NCI-H345 treated with DMSO at 0.1 percent for 48 hours (cell line): ENCODE measurements at regions not wholly inside any gene's neighbourhood (a gene's known extent, or its start where the extent isn't known, plus 50 kb on each side); places are given as distances from the start of the nearest gene placed in this dataset.

ENCODE experiments used
- DNase-seq: peaks from one replicate; lab custom pipeline; 2025; ENCODE audit not compliant: unreplicated experiment; lab: John Stamatoyannopoulos, UW

GRCh38 chr16:51035711-51036110, 115.4 kb downstream of the SALL1 start:
- DNase-seq = no peak

DNA sequence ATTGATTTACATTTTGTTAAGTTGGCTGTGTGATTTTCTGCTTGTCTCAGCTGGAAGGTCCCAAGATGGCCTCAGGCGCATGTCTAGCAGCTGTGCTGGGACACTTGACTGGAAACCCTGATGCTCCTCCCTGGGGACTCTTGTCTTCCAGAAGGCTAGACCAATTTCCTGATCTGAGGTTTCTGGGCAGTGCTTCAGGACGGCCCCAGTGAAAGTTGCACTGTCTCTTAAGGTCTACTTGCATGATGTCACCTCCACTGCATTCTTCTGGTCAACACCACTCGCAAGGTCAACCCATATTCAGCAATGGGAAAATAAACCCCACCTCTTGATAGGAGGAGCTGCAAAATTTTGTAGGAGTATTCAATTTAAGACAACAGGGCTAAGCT, 116.0 kb downstream of the SALL1 start:
- no peak for DNase-seq

DNA sequence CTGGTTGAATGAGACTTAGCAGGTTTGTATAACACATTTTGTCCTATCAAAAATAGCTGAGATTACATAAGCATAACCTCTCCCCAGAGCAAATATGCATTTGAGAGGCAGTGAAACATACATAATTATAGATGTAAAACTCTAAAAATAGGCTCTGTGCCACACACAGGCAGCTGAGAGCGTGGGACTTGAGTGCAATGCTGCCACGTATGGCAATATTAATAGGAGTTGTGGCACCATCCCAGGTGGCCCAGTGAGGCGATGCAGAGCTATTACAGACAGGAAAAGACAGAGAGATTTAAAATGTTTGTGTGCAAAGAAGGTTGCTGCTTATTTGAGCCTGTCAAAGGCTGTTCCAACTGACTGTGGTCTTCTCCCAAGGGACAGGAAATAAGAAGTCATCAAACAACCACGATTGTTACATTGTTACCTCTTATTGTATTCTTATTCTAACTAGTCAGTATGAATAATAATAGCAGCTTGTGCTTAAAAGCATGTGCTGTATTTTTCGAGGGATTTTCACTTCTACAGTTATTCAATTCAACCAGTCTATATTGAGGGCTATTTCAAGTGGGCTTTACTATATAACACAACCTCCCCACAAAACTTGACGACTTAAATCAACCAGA, 116.5 kb downstream of the SALL1 start:
- peak; percentile 27 for DNase-seq

GRCh38 chr16:51031598-51031997, 119.5 kb downstream of the SALL1 start:
- no peak for DNase-seq

DNA sequence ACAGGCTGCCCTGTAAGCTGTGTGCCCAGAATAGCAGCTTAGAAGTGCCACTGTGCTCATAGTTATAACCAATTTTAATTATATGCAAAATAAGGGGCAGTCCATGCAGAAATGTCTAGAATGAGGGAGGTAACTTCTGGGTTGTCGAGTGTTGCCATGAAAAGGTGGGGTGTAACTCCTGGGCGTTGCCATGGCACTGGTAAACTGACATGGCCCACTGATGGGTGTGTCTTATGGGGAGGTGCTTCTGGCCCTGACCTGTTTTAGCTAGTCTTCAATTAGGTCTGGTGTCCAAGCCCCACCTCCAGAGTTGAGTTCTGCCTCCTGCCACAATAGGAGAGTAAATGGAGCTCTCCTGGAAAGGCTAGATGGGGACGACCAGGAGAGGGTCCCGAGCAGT, 120.6 kb downstream of the SALL1 start:
- no peak for DNase-seq

- DNase-seq = no peak
Observed at GRCh38 chr16:51025588-51026290, 125.3 kb downstream of the SALL1 start.

DNA sequence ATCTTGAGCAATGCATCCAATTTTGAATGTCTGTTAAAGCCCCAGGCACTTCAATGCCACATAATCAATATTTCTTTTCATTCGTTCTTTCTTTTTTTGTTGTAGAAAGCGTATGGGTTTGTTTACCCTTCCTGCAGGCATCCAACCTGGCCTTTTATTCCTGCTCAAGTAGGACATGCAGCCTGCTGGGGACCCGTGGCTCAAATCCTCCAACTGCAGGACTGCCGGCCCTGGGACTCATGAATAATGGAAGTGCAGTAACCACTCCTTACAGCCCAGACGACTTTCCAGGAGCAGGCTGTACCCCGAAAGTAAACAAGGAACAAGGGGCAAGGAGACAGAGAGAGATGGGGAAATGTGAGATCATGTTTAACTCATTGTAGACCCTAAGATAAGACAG, 126.4 kb downstream of the SALL1 start:
- DNase-seq = peak; percentile 50

DNA sequence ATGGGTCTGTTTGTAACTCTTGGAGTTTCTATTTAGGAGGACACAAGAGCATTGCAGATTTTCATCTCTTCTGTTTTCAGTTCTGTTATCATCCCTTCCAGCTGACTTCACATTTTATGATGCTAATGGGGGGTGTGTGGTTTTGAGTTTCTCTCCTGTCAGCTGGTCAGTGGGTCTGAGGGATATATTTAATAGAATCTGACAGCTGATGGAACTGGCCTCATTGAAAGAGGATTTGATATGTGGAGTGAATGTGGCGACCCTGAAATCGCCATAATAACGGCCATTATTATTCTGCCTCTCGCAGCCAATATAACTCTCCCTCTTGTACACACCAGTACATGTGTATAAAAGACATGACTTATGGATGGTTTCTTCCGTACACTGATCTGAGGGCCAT, 128.1 kb downstream of the SALL1 start:
- no peak for DNase-seq

GRCh38 chr16:51019617-51020016, 131.5 kb downstream of the SALL1 start:
- DNase-seq = no peak

- no peak for DNase-seq
Observed at GRCh38 chr16:51017969-51018368, 133.1 kb downstream of the SALL1 start.

GRCh38 chr16:51012396-51012795, 138.7 kb downstream of the SALL1 start:
- no peak for DNase-seq

DNA sequence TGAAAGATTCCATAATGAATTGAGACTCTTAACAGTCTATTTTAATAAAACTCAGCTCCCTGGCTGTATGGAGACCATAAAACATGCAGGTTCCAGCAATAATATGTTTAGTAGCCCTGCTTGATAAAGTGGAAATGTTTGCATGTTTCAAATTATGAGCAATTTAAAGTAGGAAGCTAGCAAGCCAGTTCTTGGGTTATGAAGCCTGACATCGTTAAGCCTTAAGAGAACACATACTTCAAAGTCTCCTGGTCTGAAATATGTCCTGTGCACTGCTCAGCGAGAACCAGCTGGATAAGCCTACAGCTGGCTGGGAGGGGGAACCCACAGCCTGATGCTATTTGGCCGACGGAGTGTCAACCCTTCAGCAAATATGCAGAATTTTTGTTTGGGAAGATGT, 140.3 kb downstream of the SALL1 start:
- no peak for DNase-seq

DNA sequence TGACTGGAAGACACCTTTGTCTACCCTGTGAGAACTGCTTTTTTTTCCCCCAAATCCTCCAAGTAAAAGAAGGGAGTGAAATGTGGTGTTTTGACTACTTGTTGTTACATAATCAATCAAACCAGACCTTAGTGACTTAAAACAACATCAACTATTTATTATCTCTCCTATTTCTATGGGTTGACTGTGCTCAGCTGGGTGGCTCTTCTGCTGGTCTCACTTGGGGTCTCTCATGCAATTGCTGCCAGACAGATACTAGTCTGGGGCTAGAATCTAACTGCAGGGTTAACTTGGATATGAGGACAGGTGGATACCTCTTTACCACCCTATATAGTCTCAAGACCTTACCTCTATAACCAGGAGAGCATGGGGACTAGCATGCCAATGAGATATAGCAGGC, 141.3 kb downstream of the SALL1 start:
- DNase-seq = no peak

DNA sequence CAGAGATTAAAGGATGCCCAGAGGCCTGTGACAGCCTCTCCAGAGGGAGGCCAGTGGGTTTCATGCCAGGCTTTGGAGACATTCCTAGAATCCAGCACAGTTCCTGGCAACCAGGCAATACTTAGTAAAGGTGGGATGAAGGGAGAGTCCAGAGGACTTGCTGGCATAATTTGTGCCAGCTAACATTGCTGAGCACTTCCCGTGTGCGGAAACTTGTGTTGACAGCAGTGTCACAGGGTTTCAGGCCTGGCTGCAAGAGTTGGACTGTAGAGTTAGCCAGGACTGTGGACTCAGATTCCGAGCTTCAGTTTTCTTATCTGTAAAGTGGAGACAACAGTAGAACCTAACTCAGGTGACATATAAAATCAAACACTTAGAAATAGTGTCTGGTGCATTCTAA, 141.7 kb downstream of the SALL1 start:
- DNase-seq = no peak

DNA sequence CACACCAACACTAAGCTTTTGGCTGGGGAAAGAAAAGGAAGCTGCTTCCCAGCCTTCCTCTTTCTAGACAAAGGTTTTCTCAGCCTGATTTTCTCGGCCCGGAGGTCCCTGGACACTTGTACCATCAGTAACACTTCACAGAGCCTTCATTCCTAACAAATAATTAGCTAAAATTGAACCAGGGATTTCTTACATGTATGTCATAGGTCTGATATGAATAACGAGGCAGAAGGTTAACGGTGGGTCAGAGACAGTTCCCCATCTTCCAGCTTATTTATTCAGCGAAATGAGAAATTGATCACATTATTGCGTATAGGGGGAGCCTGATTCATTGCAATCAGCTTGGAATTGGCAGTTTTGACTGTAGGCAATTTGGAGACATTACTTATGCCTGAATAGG, 142.5 kb downstream of the SALL1 start:
- no peak for DNase-seq

DNA sequence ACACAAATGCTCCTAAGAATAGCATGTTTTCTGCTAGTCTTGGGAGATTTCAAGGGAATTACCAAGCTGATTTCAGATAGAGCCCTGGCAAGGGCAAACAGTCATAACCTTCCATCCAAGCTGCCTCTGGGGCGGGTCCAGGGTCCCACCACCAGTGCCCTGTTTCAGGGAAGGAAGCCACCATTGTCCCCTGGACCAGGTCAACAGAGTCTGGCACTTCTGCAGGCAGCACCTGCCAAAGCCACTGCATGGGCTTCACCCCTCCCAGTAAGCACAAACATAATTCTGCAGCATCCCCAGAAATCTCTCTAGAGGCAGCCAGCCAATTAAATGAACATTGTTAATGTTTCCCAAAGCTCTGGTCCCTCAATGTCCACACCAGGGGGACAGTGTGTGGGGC, 143.0 kb downstream of the SALL1 start:
- no peak for DNase-seq

- DNase-seq = no peak
Observed at GRCh38 chr16:51003850-51004566, 147.1 kb downstream of the SALL1 start.

DNA sequence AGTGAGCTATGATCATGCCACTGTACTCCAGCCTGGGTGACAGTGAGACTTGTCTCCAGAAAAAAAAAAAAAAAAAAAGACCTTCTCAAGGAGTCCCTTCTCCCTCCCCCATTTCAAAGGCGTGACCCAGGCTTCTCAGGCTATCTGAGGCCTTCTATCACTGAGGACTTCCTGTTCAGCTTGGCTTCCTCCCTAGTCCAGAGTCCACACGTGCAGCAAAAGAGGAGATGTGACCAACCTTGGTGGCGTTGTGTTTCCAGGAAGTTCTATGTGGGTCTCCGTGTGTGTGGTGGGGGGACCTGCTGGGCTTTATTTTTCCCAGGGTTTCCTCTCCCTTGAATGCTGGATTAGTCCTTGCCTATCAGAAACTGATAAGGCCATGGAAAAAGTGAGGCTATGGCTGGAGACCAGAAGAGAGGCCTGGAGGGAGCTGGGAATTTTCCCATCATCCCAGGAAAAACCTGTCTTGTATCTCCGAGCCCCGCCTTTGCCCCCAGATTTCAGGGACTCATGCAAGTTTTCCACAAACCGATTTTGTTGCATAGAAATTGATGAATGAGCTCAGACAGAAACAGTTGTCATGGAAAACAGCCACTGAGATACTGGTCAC, 148.1 kb downstream of the SALL1 start:
- DNase-seq = no peak

GRCh38 chr16:50999181-50999580, 151.9 kb downstream of the SALL1 start:
- DNase-seq = no peak

- DNase-seq = no peak
Observed at GRCh38 chr16:50998411-50998810, 152.7 kb downstream of the SALL1 start.

DNA sequence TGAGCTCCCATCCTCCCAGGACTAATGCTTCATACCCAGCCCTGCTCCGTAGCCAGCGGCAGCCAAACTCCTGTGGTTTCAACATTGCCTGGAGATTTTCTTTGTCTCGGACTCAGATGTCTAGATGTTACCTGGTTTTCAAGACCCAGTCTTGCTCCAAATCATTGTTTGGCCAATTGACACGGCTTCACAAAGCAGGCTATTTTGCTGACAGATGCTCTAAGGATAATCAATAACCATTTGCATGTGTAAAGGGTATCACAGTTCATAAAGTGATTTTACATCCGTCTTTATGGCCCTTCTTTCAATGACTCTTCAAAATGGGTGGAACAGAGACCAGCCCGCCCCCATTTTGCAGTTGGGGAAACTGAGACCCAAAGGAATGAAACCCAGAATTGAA, 153.4 kb downstream of the SALL1 start:
- no peak for DNase-seq

GRCh38 chr16:50996830-50997186, 154.3 kb downstream of the SALL1 start:
- DNase-seq = no peak
